Glomerular visceral epithelial cell (primary cell): ENCODE measurements at regions not wholly inside any gene's neighbourhood (a gene's known extent, or its start where the extent isn't known, plus 50 kb on each side); places are given as distances from the start of the nearest gene placed in this dataset.

Experiments used
- DNase-seq: peaks from one replicate; pipeline ENCODE4 v3.0.0-alpha.2; 2016; ENCODE audit errors: extremely low spot score

DNA sequence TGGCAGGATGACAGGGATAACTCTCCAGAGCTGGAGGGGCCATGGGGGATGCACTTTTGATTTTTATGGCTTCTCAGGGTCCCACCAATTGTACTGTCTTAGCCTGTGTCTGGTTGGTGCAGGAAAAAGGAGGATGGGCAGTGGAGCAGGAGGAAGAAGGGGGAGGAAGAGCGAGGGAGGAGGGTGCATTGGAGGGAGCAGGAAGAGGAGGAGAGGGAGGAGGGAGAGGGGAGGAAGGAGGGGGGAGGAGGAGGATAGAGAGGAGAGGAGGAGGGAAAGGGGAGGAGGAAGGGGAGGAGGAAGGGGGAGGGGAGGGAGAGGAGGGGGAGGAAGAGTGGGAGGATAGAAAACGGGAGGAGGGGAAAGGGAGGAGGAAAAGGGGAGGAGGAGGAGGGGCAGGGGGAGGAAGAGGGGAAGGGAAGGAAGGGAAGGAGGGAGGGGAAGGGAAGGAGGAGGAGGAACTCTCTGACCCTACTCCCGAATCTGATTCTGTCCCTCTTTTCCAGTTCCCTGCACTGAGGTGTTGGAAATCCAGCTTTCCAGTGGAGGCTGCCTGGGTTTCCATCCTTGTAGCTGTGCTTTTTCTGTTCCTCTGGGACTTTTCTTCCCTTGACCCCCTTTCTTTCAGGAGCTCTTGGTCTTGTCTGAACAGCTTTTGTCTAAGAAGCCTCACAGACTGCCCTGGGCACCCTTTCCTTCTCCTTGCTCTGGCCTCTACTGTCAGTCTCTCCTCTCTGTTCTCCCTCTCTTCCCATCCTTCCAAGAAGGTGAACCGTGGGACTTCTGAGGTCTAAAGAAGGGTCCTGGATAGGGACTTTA is 149.4 kb downstream of the DHX35 start:
- no peak for DNase-seq

DNA sequence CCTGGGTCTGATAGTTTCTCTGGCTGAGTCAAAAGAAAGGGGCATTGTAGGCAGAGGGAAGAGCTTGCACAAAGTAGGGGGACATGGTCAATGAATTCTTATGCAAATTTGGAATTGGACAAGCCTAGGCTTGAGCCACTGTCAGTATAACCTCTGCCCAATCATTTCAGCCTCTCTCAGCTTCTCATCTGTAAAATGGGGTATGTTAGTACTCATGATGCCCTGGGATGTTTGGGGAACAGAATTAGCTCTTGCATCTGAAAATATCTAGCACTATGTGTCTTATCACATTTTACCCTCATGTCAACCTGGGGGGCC is 148.6 kb downstream of the DHX35 start:
- DNase-seq: no peak

DNA sequence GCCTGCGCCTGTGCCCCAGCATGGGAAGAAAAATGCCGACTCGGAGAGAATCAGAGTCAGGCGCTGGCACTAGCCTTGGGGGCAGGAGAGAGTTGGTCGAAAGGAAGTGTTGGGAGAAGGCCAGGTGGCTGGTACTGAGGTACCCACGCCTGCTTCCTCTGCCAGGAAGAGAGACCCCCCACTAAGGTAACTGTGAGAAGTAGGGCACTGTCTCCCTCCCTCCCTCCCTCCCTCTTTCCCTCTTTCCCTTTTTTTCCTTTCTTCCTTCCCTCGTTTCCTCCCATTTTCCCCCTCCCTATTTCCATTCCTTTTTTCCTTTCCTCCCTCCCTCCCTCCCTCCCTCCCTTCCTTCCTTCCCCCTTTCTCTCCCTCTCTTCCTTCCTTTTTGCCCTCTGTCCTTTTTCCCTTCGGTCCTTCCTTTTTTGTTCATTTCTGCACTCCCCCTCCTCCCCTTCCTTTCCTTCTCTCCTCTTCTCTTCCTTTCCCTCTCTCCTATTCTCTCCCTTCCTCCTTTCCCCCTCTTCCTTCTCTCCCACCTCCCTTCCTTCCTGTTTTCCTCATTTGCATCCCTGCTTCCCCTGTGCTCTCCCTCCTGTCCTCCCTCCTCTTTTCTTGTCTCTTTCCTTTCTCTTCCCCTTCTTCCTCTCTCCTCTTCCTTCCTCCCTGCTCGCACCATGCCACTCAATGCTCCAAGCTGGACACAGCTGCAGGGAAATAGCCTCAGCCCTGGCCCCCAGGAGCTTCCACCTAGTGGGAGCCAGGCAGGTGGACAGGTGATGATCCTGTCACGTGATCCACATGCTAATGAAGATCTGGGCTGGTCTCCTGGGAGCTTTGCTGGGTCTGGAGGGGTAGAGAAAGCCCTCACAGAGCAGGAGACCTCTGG is 148.0 kb downstream of the DHX35 start:
- DNase-seq: no peak

DNA sequence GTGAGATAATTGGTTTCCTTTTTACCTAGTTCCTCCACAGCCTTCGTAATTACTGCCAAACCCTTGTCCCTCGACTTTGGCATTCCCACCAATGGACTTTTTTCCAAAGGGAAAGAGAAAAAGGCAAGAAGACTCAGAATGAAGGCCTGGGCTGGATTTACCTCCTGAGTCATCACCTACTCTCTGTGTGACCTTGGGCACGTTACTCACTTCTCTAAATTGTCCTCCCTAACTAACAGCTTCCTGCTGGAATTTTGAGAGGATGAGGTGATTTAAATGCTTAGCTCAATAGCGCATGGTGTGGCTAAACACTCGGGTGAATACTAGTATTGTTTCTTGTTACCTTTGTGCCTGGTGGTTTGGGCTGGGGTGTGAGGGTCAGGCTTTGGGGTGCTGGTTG is 146.6 kb downstream of the DHX35 start:
- no peak for DNase-seq

DNA sequence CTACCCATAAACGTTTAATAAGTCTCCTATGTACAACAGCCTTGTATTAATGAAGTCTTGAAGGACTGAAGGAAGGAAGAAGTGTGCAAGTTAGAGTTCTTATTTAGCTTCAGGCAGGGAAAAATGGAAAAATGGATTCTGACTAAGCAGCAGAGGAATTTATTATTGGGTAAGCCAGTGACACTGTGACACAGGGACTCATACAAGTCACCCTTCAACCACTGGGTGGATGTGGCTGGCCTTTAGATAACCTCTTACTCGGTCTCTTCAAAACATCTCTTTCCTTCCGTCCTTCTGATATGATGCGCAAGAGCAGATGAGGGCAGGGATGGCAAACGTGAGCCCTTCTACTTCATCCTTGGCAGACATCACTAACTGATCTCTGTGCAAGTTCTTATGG is 145.6 kb downstream of the DHX35 start:
- DNase-seq: no peak

DNA sequence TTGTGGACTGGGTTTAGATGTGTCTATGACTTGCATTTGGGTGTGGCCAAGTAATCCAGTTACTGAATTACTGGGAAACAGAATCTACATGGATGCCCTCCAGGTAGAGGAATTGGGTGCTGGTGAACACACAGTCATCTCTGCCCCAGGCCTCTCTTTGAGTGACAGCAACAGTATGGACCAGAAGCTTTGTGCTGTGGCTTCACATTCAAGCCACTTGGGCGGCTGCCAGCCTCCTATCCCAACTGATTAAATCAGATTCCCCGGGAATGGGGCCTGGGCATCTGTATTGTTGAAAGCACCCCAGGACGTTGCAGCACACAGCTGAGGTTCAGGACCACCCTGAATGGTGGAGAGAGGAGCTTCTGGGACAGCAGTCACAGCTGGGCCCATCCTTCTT is 144.6 kb downstream of the DHX35 start:
- no peak for DNase-seq

DNA sequence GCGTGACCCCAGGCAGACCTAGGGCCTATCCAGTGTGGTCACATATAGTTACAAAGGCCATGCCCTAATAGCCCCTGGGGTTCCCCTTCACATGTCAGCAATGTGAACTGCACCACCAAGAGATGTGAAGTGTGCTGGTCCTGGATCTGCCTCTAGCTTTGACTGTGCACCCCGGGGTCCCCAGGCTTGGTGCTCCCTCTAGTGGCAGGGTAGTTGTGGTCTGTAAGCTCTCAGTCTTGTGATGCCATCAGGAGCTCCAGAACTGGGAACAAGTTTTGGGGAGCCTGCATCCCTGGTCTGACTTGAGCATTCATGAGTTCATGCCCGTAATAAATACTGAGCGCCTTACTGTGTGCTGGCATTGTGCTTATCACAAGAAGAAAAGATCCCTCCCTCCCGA is 143.4 kb downstream of the DHX35 start:
- DNase-seq: no peak

DNA sequence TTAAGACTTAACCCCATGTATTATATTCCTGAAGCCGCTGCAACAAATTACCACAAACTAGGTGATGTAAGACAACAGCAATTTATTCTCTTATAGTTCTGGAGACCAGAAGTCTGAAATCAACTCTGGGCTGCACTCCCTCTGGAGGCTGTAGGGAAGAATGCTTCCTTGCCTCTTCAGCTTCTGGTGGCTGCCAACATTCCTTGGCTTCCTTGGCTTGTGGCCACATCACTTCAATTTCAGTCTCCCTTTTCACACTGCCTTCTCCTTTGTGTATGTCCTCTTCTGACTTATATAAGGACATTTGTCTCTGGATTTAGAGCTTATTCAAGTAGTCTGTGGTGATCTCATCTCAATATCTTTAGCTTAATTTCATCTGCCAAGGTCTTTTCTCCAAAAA is 141.6 kb downstream of the DHX35 start:
- DNase-seq: no peak

DNA sequence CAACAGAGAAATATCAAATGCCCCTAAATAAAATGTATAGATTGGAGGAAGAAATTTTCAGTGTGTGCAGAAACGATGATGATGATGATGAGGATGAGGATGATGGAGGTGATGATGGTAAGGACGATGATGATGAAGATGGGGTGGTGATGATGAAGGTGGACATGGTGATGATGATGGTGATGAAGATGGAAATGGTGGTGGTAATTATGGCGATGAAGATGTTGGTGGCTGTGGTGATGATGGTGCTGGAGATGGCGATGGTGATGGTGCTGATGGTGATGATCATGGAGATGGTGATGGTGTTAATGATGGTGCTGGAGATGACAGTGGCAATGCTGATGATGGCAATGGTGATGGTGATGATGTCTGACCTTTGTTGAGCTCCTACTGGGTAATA is 141.2 kb downstream of the DHX35 start:
- no peak for DNase-seq

DNA sequence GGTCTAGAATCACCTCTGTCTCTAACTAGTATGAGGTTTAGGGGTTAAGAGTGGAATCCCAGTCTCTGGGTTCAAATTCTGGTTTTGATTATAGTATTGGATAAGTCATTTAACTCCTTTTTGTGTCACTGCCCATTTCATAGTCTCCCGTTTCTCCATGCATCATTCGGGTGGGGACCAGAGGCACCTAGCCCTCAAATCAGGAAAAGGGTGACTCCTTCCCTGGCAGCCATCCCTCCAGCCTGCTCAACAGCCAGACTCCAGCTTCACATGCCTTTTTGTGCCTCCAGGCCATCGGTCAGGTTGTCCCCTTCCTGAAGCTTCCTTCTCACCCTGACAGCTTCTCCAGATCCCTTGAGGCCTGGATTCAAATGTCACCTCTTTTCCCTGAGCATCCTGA is 139.8 kb downstream of the DHX35 start:
- DNase-seq: no peak

DNA sequence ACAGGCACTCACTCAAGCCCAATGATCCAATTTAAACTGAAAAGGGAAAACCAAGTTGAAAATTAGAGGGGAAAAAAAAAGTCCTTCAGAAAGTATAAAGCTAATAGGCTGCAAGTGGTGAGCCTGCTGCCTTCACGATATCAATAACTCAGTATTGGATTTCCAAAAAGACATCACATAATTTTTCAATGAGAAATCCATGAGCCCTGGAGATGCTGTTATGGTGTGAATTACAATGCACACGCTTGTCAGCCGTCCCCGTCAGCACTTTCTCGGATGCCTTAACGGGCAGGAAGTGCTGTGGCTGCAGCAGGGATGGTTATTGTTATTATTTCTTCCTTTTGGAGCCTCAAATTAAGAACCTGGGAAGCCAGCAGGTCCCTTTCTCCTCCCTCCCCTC is 138.5 kb downstream of the DHX35 start:
- no peak for DNase-seq

DNA sequence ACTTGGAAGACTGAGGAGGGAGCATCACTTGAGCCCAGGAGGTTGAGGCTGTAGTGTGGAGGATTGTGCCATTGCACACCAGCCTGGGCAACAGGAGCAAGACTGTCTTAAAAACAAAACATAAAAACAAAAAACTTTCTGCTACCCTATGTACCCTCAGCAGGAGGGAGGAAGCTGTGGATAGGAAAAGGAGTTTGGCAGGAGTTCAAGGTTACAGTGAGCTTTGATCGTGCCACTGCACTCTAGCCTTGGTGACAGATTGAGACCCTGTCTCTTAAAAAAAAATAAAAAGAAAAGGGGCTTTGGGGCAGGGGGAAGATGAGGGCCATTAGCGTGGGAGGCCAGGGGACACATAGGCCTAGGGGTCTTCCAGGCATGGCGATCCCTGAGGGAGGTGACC is 135.7 kb downstream of the DHX35 start:
- DNase-seq: no peak

DNA sequence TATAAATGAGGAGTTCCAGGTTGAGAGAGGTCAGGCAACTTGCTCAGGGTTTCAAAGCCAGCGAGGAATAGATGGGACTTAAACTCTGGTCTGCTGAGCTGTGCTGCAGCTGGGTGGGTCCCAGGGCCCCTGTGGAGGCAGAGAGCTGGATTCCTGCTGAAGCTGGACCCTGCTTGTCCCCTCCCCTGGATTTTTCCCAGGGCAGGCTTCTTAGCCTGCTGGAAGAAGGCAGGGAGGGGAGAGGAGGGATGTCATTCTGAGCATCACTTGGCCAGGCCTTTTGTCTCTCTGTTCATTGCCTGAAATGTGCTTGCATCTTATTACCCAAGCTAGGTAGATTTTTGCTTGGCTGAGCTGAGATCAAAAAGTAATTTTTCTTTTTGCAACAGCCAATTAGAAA is 133.7 kb downstream of the DHX35 start:
- DNase-seq: no peak

DNA sequence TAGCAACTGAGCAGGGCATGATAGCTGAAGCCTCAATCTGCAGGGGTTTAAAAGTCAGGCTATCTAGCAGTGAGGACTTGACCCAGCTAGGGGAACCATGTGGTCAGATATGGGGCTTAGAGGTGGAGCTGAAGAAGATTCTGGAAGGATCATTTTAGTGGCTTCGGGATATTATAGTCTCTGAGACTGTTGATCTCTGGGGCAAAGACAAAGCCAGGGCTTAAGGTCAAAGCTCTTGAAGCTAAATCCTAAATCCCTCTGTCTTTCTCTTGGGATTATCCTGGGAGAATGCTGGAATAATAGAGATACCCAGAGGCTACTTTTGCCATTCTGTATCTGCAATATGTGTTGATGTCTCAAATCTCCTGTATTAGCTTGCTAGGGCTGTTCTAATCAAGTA is 132.2 kb downstream of the DHX35 start:
- DNase-seq: no peak

DNA sequence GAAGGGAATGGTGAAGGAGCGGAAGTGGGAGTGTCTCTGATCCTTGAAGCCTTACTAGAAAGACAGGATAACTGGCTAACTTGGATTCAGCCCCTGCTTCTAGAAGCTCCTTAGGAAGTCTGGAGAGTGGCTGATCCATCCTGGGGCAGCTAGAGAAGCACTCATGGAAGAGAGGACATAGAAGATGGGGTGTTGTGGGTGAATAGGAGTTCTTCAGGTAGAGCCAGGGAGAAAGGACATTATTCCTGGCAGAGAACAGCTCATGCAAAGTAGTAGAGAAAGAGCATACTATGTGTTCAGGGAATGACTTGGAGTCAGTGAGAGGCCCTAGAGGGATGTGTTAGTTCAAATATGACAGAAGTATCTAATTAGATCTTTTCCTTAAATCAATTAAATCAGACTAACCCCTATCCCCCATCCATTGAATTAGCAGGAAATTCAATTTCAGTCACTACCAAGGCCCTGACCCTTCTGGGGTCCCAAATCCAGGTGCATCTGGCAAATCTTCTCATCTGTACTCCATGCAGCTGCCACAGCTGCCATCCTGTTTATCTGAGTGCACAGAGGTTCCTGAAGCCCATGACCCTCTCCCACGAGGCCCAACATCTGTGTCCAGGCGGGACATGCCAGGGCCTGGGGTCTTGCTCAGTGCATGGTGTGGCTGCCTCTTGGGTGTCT is 130.7 kb downstream of the DHX35 start:
- no peak for DNase-seq

DNA sequence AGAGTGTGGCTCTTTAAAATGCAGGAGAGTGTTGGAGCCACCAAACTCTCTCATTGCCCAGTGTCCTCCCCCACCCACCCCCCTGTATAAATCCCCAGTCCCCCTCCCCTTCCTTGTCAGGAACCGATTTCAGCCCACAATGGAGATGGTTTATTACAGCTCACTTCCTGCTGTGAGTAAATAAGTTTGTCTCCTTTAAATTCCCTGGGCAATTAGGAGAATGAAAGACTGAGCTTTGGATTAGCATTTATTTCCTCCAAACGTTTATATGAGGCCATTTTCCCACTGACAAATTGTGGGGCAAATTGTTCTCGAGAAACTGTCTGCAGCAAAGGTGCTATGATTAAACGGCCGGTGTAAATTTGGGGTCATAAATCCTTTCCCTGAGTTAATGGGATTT is 128.8 kb downstream of the DHX35 start:
- DNase-seq: no peak

DNA sequence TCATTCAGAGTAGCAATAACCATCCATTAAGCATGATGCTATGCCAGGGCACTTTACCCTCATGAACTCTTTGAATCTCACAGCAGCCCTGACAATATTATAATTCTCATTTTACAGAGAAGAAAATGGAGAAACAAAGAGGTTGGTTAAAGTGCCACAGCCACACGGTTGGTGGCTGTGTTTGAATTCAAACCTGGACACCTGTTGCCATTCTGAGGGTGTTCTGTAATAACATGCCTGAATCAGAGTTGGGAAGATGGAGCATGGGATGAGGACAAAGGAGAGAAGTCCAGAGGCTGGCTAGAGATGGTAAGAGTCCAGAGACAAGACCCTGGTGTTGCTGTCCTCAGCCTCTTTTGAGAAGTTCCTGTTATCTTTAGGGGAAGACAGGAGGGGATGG is 127.7 kb downstream of the DHX35 start:
- no peak for DNase-seq
